Fibroblast of lung (primary cell): ENCODE measurements at regions not wholly inside any gene's neighbourhood (a gene's known extent, or its start where the extent isn't known, plus 50 kb on each side); places are given as distances from the start of the nearest gene placed in this dataset.

Experiments
- DNase-seq, 2 donors: peaks; one replicate each; pipeline versions ENCODE4 v3.0.0 to v3.0.0-alpha.2; 2010; ENCODE audit warnings: low read depth in 2 of 2
- H2AFZ ChIP-seq: 2 replicates; pipeline ENCODE4 v1.5.1; 2012; ENCODE audit warnings: low read length, control low read depth, inconsistent platforms
- H3K27ac ChIP-seq: 2 replicates; pipeline ENCODE4 v1.5.1; 2011; ENCODE audit warnings: low read length, control low read depth; ENCODE audit not compliant: insufficient read depth
- H3K27me3 ChIP-seq: 2 replicates; pipeline ENCODE4 v1.5.1; 2011; ENCODE audit warnings: mild to moderate bottlenecking, low read length; ENCODE audit not compliant: control insufficient read depth, insufficient read depth
- H3K36me3 ChIP-seq: 2 replicates; pipeline ENCODE4 v1.5.1; 2011; ENCODE audit warnings: low read length; ENCODE audit not compliant: control insufficient read depth, insufficient read depth
- H3K4me1 ChIP-seq: 2 replicates; pipeline ENCODE4 v1.5.1; 2011; ENCODE audit warnings: low read length; ENCODE audit not compliant: control insufficient read depth, insufficient read depth; ENCODE audit errors: extremely low read depth
- H3K4me2 ChIP-seq: 2 replicates; pipeline ENCODE4 v1.5.1; 2011; ENCODE audit warnings: low read length, control low read depth; ENCODE audit not compliant: insufficient read depth; ENCODE audit errors: extremely low read depth
- H3K4me3 ChIP-seq, 4 experiments: fragments of 200-600 bp in 1 of 4; sonication (generic) in 1 of 4; replicated peaks in 1 of 4; 2 replicates each; pipeline ENCODE4 v1.5.1; 2011 to 2016; ENCODE audit warnings: low read length in 4 of 4, low read depth in 3 of 4, mild to moderate bottlenecking in 3 of 4, control low read depth in 2 of 4, inconsistent platforms in 1 of 4, mixed read lengths in 1 of 4; ENCODE audit not compliant: insufficient read depth in 1 of 4; ENCODE audit errors: control extremely low read depth in 1 of 4
- H3K79me2 ChIP-seq: 2 replicates; pipeline ENCODE4 v1.5.1; 2012; ENCODE audit warnings: mild to moderate bottlenecking, low read length, inconsistent platforms; ENCODE audit not compliant: control insufficient read depth, insufficient read depth
- H3K9ac ChIP-seq: 2 replicates; pipeline ENCODE4 v1.5.1; 2011; ENCODE audit warnings: mild to moderate bottlenecking, low read length, control low read depth; ENCODE audit not compliant: insufficient read depth
- H3K9me3 ChIP-seq: 2 replicates; pipeline ENCODE4 v1.5.1; 2012; ENCODE audit warnings: low read depth, low read length; ENCODE audit not compliant: control insufficient read depth, insufficient read depth
- H4K20me1 ChIP-seq: 2 replicates; pipeline ENCODE4 v1.5.1; 2011; ENCODE audit warnings: low read length; ENCODE audit not compliant: control insufficient read depth, insufficient read depth; ENCODE audit errors: extremely low read depth
- CTCF ChIP-seq, 2 donors: IDR thresholded peaks in 1 of 2; conservative IDR thresholded peaks in 1 of 2; 1 replicate in 1 of 2; 2 replicates in 1 of 2; pipeline ENCODE4 v1.5.1; 2011 to 2012; ENCODE audit warnings: low read length in 2 of 2, control low read depth in 1 of 2, inconsistent platforms in 1 of 2, low read depth in 1 of 2, mild to moderate bottlenecking in 1 of 2
- EZH2 ChIP-seq: IDR thresholded peaks from 2 replicates; pipeline ENCODE4 v1.5.1; 2012; ENCODE audit warnings: low read length, control low read depth, mild to moderate bottlenecking; ENCODE audit errors: missing control alignments

- H3K36me3 ChIP-seq: no peaks in the 10 kb centered on the region
- no peak overlapping the region for H3K4me3 ChIP-seq
- peaks cover 15% of the 10 kb centered on the region for H3K4me1 ChIP-seq
- no peak for TF ChIP-seq CTCF (conservative IDR thresholded peaks at IDR 0.05 in 1 of 2, IDR thresholded peaks at IDR 0.05 in 1 of 2; ENCODE audit: low read depth in 1 of 2, low read length in 2 of 2)
- no peak for TF ChIP-seq EZH2
- DNase-seq: peak in 1 of 2 donors; percentile 20
- H4K20me1 ChIP-seq: no peaks in the 10 kb centered on the region
- H2AFZ ChIP-seq: no peak overlapping the region
- H3K9ac ChIP-seq: no peak overlapping the region
- no peak overlapping the region for H3K4me2 ChIP-seq
- H3K27ac ChIP-seq: no peak overlapping the region
- H3K27me3 ChIP-seq: no peaks in the 10 kb centered on the region
- H3K79me2 ChIP-seq: no peaks in the 10 kb centered on the region
- H3K9me3 ChIP-seq: no peaks in the 10 kb centered on the region
Measured at GRCh38 chr5:143987751-143988560, 176.0 kb downstream of the HMHB1 start.

- Histone ChIP-seq H3K9me3 (no peaks in the 10 kb centered on the region), H3K36me3 (no peaks in the 10 kb centered on the region), H3K4me3 (no peak overlapping the region), H3K4me2 (no peak overlapping the region), H3K27ac (no peak overlapping the region), H3K9ac (no peak overlapping the region), H3K4me1 (no peaks in the 10 kb centered on the region), H2AFZ (no peak overlapping the region), H3K79me2 (no peaks in the 10 kb centered on the region), H4K20me1 (no peaks in the 10 kb centered on the region), H3K27me3 (no peaks in the 10 kb centered on the region)
- DNase-seq: no peak
- TF ChIP-seq CTCF (conservative IDR thresholded peaks at IDR 0.05 in 1 of 2, IDR thresholded peaks at IDR 0.05 in 1 of 2; ENCODE audit: low read depth in 1 of 2, low read length in 2 of 2): no peak
- TF ChIP-seq EZH2: no peak
Measured at GRCh38 chr5:143992496-143992895, 178.0 kb downstream of the YIPF5 start.

- Histone ChIP-seq H3K9me3 (no peaks in the 10 kb centered on the region), H3K36me3 (no peaks in the 10 kb centered on the region), H3K4me3 (no peak overlapping the region), H3K4me1 (no peaks in the 10 kb centered on the region), H3K27me3 (no peaks in the 10 kb centered on the region), H2AFZ (no peak overlapping the region), H3K27ac (no peak overlapping the region), H3K79me2 (no peaks in the 10 kb centered on the region), H3K9ac (no peak overlapping the region), H3K4me2 (no peak overlapping the region), H4K20me1 (no peaks in the 10 kb centered on the region)
- TF ChIP-seq EZH2 (no peak), CTCF (conservative IDR thresholded peaks at IDR 0.05 in 1 of 2, IDR thresholded peaks at IDR 0.05 in 1 of 2; ENCODE audit: low read depth in 1 of 2, low read length in 2 of 2) (no peak)
- DNase-seq: no peak
Measured at GRCh38 chr5:144002876-144003275, 167.6 kb downstream of the YIPF5 start.
